ENCODE measurements at regions not wholly inside any gene's neighbourhood (a gene's known extent, or its start where the extent isn't known, plus 50 kb on each side); places are given as distances from the start of the nearest gene placed in this dataset.

GRCh38 chr14:58707949-58708348, 70.2 kb downstream of the DACT1 start:
- no peak overlapping the region for H3K27ac ChIP-seq
- TF ChIP-seq CTCF (conservative IDR thresholded peaks at IDR 0.05): no peak

DNA sequence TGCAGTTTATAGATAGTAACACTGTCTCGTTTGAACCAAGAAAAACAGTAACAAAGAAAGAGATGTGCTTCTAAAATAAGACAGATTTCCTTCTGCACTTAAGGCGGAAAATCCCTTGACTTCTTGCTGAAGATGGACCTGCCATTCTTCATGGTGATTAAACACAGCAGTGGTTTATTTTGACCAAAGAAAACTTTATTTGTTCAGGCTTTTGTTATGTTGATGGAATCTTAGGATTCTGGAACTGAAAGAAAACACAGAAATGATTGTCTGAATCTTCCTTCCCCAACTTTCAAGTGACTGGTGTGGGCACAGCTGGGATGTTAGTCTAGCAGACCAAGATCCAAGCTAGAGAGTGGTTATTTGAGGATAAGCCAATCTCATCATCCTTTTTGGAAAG, 72.2 kb downstream of the DACT1 start:
- H3K27ac ChIP-seq: no peak overlapping the region
- no peak for TF ChIP-seq CTCF (conservative IDR thresholded peaks at IDR 0.05)

- no peak overlapping the region for H3K27ac ChIP-seq
- TF ChIP-seq CTCF (conservative IDR thresholded peaks at IDR 0.05): no peak
Measured at GRCh38 chr14:58711382-58711781, 73.6 kb downstream of the DACT1 start.

DNA sequence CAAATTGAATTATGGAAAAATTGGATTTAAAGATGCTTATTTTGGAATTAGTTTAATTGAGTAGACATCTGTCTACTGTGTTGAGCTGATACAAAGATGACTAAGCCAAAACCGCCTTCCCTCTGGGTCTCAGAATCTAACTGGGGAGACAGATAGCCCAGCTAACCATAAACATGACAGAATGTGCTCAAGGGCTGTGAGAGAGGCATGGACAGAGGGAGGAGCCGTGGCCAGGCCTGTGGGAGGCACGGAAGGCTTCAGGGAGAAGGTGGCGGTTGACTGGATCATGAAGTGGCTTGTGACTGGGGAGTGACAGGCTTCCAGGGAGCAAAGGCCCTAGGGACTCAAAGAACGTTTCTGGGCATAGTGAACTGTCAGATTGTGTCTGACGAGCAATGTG, 74.6 kb downstream of the DACT1 start:
- H3K27ac ChIP-seq: no peak overlapping the region
- no peak for TF ChIP-seq CTCF (conservative IDR thresholded peaks at IDR 0.05)

DNA sequence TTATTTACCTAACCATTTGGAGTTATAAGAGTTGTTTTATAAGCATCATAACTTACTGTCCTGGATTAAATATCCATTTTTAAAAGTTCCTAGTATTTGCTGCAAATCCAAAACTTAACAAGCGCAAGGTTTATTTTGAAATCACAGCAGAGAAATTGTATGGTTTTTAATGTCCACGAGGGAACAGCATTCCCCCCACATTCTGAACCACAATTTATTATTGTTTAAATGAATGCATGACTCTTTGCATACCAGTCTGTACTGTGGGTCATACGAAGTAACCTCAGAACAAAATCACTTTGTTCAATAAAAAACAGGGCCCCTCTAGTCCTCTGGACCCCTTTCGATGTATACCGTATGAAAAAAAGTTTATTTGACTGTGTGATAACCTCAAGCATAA, 75.9 kb downstream of the DACT1 start:
- H3K27ac ChIP-seq: no peak overlapping the region
- TF ChIP-seq CTCF (conservative IDR thresholded peaks at IDR 0.05): no peak

DNA sequence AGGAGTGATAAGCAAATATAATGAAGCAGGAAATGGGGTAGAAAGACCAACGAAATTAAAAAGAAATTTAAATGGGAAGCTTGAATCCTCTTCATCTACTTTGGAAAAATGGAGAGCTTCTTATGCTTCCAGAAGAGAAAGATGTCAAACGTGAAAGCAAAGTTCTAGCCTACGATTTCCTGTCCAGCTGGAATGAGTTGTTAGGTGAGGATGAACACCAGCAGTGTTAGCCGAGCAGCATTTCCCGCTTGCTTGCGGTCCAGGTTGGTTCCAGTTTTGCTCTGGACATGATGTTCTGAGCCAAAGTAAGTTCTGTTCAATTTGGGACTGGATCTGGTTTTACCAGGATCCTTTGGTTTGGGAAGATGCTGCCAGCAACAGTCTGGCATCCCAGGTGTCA, 78.9 kb downstream of the DACT1 start:
- TF ChIP-seq CTCF (conservative IDR thresholded peaks at IDR 0.05): no peak
- H3K27ac ChIP-seq: no peak overlapping the region

GRCh38 chr14:58717211-58717610, 79.4 kb downstream of the DACT1 start:
- TF ChIP-seq CTCF (conservative IDR thresholded peaks at IDR 0.05): no peak
- H3K27ac ChIP-seq: no peak overlapping the region

GRCh38 chr14:58717813-58718212, 80.1 kb downstream of the DACT1 start:
- no peak overlapping the region for H3K27ac ChIP-seq
- no peak for TF ChIP-seq CTCF (conservative IDR thresholded peaks at IDR 0.05)

All from VCaP (cell line).